ENCODE measurements at regions not wholly inside any gene's neighbourhood (a gene's known extent, or its start where the extent isn't known, plus 50 kb on each side); places are given as distances from the start of the nearest gene placed in this dataset.
"Not testable (repeated sequence)": the region's sequence is repeated elsewhere in the genome, so short reads cannot be mapped to it uniquely, and the experiment has no call there.

DNA sequence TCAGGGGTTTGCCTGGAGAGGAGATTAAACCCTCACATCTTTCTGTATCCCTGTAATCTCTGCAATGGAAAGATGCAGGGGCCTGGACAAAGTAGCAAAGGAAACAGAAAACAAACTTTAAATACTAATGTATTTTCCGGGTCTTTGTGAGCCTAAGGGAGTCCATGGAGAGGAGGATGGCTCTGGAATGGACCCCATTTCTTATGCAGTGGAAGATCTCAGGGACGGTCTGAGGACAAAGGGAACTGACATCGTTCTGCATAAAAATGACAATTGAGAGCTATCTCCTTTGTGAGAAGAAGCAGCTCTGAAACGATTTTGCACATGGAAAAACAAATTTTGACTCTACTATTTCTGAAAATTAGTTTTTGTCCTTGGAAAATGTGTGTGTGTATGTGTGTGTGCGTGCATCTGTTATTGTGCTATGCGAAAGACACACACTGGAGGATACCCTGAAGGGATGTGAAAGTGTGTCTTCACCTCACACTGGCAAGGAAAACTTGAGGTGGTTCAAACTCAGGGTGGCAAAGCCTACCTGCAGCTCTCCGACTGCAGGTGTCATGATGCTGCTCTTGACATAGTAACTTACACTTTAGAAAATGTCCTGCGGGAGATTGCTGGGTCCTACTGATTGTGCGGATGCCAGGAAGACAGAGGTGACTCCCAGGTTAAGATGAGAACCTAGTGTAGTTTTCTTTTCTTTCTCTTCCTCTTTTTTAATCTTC, 126.4 kb upstream of the JADE1 start:
- H3K4me1 ChIP-seq = no peaks in the 10 kb centered on the region
- intact Hi-C loops (cut with DNase I; ENCODE audit: low total_unique reads) = no loop called here
- no peaks in the 10 kb centered on the region for H3K9me3 ChIP-seq
- no peaks in the 10 kb centered on the region for H3K36me3 ChIP-seq
- H3K27ac ChIP-seq = no peak overlapping the region
- no peak for TF ChIP-seq POLR2A (IDR thresholded peaks at IDR 0.05)
- TF ChIP-seq, protein P1, sequence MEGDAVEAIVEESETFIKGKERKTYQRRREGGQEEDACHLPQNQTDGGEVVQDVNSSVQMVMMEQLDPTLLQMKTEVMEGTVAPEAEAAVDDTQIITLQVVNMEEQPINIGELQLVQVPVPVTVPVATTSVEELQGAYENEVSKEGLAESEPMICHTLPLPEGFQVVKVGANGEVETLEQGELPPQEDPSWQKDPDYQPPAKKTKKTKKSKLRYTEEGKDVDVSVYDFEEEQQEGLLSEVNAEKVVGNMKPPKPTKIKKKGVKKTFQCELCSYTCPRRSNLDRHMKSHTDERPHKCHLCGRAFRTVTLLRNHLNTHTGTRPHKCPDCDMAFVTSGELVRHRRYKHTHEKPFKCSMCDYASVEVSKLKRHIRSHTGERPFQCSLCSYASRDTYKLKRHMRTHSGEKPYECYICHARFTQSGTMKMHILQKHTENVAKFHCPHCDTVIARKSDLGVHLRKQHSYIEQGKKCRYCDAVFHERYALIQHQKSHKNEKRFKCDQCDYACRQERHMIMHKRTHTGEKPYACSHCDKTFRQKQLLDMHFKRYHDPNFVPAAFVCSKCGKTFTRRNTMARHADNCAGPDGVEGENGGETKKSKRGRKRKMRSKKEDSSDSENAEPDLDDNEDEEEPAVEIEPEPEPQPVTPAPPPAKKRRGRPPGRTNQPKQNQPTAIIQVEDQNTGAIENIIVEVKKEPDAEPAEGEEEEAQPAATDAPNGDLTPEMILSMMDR (IDR thresholded peaks at IDR 0.05 in 4 of 5, conservative IDR thresholded peaks at IDR 0.05 in 1 of 5) = no peak
- no peaks in the 10 kb centered on the region for H3K27me3 ChIP-seq
- ATAC-seq (no peak), DNase-seq (no peak)
- in situ Hi-C loops (cut with MboI; ENCODE audit: low sequenced_read_pairs in 4 of 4) = no loop called here
- no peak overlapping the region for H3K4me3 ChIP-seq

GRCh38 chr4:128676095-128676494, 133.4 kb upstream of the JADE1 start:
- DNase-seq = no peak
- Histone ChIP-seq H3K9me3 (no peaks in the 10 kb centered on the region), H3K36me3 (no peaks in the 10 kb centered on the region), H3K4me1 (peaks cover 0 to 5% of the 10 kb centered on the region in 2 donors), H3K4me3 (no peak overlapping the region), H3K27ac (no peak overlapping the region), H3K27me3 (no peaks in the 10 kb centered on the region)
- ATAC-seq = no peak
- in situ Hi-C loops (cut with MboI; ENCODE audit: low sequenced_read_pairs in 4 of 4) = no loop called here
- intact Hi-C loops (cut with DNase I; ENCODE audit: low total_unique reads) = no loop called here
- TF ChIP-seq POLR2A (IDR thresholded peaks at IDR 0.05) = no peak
- TF ChIP-seq, protein P1 (IDR thresholded peaks at IDR 0.05 in 4 of 5, conservative IDR thresholded peaks at IDR 0.05 in 1 of 5) = no peak

GRCh38 chr4:128675083-128675482, 134.4 kb upstream of the JADE1 start:
- H3K27ac ChIP-seq = peak overlapping the region in 2 of 4 donors; percentile 4 to 62
- peak; percentile 74 to 96 for ATAC-seq

DNA sequence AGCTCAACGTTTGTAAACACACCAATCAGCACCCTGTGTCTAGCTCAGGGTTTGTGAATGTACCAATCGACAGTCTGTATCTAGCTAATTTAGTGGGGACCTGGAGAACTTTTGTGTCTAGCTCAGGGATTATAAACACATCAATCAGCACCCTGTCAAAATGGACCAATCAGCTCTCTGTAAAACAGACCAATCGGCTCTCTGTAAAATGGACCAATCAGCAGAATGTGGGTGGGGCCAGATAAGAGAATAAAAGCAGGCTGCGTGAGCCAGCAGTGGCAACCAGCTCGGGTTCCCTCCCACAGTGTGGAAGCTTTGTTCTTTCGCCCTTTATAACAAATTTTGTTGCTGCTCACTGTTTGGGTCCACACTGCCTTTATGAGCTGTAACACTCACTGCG, 136.3 kb upstream of the JADE1 start:
- H3K27ac ChIP-seq; ATAC-seq; H3K36me3 ChIP-seq; H3K9me3 ChIP-seq; H3K27me3 ChIP-seq; intact Hi-C loops (cut with DNase I; ENCODE audit: low total_unique reads); H3K4me3 ChIP-seq; in situ Hi-C loops (cut with MboI; ENCODE audit: low sequenced_read_pairs in 4 of 4); H3K4me1 ChIP-seq; DNase-seq: not testable (repeated sequence)

More at GRCh38 chr4:128675083-128675482, 134.4 kb upstream of the JADE1 start:
- TF ChIP-seq POLR2A (IDR thresholded peaks at IDR 0.05) = no peak
- TF ChIP-seq, protein P1 (IDR thresholded peaks at IDR 0.05 in 4 of 5, conservative IDR thresholded peaks at IDR 0.05 in 1 of 5) = peak in 1 of 5 experiments; percentile 21
- Histone ChIP-seq H3K27me3 (no peaks in the 10 kb centered on the region), H3K9me3 (no peaks in the 10 kb centered on the region), H3K36me3 (no peaks in the 10 kb centered on the region), H3K4me1 (peaks cover 0 to 5% of the 10 kb centered on the region in 2 donors), H3K4me3 (no peak overlapping the region)
- DNase-seq = no peak
- in situ Hi-C loops (cut with MboI; ENCODE audit: low sequenced_read_pairs in 4 of 4) (no loop called here), intact Hi-C loops (cut with DNase I; ENCODE audit: low total_unique reads) (no loop called here)

DNA sequence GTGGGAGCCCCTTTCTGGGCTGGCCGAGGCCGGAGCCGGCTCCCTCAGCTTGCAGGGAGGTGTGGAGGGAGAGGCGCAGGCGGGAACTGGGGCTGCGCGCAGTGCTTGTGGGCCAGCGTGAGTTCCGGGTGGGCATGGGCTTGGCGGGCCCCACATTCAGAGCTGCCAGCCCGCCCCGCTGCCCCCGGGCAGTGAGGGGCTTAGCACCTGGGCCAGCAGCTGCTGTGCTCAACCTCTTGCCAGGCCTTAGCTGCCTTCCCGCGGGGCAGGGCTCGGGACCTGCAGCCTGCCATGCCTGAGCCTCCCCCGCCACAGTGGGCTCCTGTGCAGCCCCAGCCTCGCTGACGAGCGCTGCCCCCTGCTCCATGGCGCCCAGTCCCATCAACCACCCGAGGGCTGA, 136.9 kb upstream of the JADE1 start:
- H3K27ac ChIP-seq; H3K36me3 ChIP-seq; H3K4me1 ChIP-seq; H3K9me3 ChIP-seq; DNase-seq; in situ Hi-C loops (cut with MboI; ENCODE audit: low sequenced_read_pairs in 4 of 4); H3K4me3 ChIP-seq; ATAC-seq; intact Hi-C loops (cut with DNase I; ENCODE audit: low total_unique reads); H3K27me3 ChIP-seq: not testable (repeated sequence)

DNA sequence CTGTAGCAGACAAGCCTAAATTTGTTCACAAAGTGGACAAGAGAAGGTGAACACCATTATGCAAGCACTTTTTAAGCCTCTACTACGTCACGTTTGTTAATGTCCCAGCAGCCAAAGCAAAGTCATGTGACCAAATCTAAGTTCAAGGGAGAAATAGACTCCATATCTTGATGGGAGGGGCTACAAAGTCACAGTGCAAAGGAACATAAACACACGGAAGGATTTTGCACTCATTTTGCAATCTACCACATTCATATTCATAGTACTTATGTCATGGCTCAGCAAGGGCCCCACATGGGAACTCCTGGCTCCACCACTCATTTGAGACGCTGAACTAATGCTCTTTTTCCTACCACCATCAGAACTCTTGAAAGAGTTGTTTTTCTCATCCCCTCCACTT, 139.0 kb upstream of the JADE1 start:
- TF ChIP-seq POLR2A (IDR thresholded peaks at IDR 0.05) = no peak
- TF ChIP-seq, protein P1 (IDR thresholded peaks at IDR 0.05 in 4 of 5, conservative IDR thresholded peaks at IDR 0.05 in 1 of 5) = no peak
- in situ Hi-C loops (cut with MboI; ENCODE audit: low sequenced_read_pairs in 4 of 4) (no loop called here), intact Hi-C loops (cut with DNase I; ENCODE audit: low total_unique reads) (no loop called here)
- Histone ChIP-seq H3K4me3 (no peak overlapping the region), H3K27ac (no peak overlapping the region), H3K27me3 (no peaks in the 10 kb centered on the region), H3K4me1 (peaks cover 0 to 5% of the 10 kb centered on the region in 2 donors), H3K9me3 (no peaks in the 10 kb centered on the region), H3K36me3 (no peaks in the 10 kb centered on the region)
- no peak for DNase-seq
- ATAC-seq = no peak

Measured in gastrocnemius medialis (tissue), 4 donors.